LNCaP clone FGC (cell line): ENCODE measurements at regions not wholly inside any gene's neighbourhood (a gene's known extent, or its start where the extent isn't known, plus 50 kb on each side); places are given as distances from the start of the nearest gene placed in this dataset.
A peak's percentile ranks its signal among the peaks of the same experiment; 100 is the strongest.

Experiments
- DNase-seq: peaks from one replicate; pipeline ENCODE4 v3.0.0-alpha.2; 2011; ENCODE audit warnings: low read depth
- H3K4me3 ChIP-seq: 2 replicates; pipeline ENCODE4 v1.5.1; 2011; ENCODE audit warnings: mild to moderate bottlenecking, low read depth, low read length, control low read depth
- TF ChIP-seq, protein P1 (sequence below): IDR thresholded peaks from 2 replicates; pipeline ENCODE4 v1.5.1; 2012; ENCODE audit warnings: mild to moderate bottlenecking; ENCODE audit not compliant: control insufficient read depth, insufficient read depth; ENCODE audit errors: extremely low read depth

DNA sequence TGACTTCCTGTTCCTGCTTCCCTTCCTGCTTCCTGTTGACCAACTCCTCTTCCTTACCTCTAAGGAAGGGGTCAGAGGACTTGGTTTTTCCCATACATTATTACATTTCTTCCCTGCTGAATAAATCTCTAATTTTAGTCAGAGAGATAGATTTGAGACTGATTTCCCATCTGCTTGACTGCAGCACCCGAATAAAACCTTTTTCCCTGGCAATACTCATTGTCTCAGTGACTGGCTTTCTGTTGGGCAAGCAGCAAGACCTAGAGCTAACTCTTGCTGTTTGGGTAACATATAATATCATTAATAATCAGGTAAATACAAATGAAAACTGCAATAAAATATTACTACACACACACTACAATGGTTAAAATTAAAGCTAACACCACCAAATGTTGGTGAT, 132.2 kb downstream of the FSCB start:
- H3K4me3 ChIP-seq = no peak overlapping the region
- DNase-seq = no peak
- TF ChIP-seq, protein P1, sequence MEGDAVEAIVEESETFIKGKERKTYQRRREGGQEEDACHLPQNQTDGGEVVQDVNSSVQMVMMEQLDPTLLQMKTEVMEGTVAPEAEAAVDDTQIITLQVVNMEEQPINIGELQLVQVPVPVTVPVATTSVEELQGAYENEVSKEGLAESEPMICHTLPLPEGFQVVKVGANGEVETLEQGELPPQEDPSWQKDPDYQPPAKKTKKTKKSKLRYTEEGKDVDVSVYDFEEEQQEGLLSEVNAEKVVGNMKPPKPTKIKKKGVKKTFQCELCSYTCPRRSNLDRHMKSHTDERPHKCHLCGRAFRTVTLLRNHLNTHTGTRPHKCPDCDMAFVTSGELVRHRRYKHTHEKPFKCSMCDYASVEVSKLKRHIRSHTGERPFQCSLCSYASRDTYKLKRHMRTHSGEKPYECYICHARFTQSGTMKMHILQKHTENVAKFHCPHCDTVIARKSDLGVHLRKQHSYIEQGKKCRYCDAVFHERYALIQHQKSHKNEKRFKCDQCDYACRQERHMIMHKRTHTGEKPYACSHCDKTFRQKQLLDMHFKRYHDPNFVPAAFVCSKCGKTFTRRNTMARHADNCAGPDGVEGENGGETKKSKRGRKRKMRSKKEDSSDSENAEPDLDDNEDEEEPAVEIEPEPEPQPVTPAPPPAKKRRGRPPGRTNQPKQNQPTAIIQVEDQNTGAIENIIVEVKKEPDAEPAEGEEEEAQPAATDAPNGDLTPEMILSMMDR = no peak

DNA sequence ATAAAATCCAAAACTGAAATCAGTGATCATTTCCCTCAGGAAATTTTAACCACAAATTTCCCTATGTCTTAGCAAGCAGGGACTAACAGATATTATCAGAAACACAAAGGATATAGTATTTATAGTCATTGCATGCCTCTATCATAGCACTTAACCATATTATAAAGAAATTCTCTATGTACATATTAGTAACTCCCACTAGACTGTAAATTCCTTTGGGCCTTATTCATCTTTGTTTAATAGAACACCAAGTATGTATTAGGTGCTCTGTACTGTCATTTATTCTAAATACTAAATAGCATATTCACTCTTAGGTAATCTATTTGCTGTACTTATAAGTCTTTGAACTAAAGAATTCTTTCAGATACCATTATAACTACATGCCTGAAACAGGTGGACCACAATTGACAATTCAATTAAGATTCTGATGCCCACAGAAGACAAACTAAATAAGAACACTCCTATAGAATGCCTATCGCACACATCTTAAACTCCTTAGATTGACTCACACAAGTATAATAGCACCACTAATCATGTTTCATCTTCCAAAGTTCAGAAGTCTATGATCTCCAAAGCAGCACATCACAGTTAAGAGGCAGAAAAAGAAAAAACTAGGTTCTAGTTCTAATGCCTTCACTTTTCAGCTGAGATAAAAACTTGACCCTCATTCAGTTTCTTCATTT, 134.1 kb downstream of the FSCB start:
- DNase-seq = no peak
- H3K4me3 ChIP-seq = no peak overlapping the region
- TF ChIP-seq, protein P1 = no peak

DNA sequence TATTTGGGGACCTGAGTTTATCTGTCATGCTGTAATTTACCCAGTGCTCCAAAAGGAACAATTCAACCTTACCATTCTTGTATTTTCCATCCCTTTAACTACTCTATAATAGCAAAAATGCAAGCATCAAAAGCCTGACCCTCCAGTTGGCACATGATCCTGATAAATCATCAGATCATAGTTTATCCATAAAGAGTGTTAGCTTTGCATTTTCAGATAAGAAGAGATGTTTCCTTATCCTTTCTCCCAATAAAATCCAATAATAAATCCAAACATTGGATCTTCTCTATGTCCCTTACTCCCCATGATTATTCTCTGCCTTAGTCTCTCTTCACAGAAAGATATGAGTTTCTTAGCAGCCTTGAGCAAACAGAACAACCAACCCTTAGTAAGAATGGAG, 134.9 kb downstream of the FSCB start:
- no peak overlapping the region for H3K4me3 ChIP-seq
- TF ChIP-seq, protein P1 = no peak

DNA sequence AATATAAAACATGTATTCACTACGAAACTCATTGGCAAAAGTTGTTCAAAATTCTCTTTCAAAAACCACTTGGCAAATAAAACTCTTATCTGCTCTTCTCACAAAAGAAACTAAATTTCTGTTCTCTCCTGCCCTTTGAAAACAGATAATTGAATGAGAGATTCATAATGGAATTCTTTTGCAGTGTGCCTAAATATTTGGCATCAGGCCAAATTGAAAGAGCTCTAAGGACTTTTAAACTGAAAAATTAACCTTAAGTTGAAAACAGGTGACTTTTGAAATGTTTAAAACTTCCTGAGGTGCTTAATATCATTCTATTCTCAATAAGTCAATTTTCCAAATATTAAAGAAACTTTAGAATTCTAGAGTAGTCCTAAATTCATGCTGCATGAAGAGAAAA, 136.4 kb downstream of the FSCB start:
- no peak overlapping the region for H3K4me3 ChIP-seq
- TF ChIP-seq, protein P1 = no peak
- no peak for DNase-seq

More for the DNA sequence above, 134.9 kb downstream of the FSCB start:
- no peak for DNase-seq

DNA sequence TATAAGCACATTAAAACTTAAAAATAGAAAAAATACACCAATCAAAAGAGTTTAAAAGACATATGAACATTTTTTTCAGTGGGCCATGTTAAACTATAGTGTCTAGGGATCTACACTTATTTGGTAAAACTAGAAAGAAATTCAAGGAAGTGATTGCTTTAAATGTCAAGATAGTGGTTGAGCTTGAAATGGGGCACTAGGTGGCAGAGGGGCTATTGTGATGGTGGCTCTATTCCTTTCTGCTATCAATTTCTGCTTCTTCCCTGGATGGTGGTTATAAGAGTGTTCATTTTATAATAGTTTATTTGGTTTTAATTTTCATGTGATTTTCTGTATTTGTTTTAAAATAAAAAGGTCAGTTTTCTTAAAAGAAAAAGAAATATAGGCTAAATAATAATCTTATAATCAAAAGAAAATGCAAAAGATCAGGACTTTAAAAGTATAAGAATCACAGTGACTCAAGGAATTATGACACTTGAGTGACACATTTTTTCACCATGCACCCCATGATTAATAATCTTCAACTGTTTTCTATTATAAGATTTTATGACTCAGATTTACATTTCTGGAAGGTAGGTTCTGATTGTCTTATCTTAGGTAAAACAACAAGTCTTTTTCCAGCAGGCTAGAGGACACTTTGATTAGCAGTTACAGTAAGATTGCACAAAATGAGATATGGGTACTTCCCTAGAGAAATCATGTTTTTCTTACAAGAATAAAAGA, 137.5 kb downstream of the FSCB start:
- TF ChIP-seq, protein P1 = peak; percentile 25; the same call in 1 of the 2 replicates
- no peak overlapping the region for H3K4me3 ChIP-seq
- DNase-seq = no peak

DNA sequence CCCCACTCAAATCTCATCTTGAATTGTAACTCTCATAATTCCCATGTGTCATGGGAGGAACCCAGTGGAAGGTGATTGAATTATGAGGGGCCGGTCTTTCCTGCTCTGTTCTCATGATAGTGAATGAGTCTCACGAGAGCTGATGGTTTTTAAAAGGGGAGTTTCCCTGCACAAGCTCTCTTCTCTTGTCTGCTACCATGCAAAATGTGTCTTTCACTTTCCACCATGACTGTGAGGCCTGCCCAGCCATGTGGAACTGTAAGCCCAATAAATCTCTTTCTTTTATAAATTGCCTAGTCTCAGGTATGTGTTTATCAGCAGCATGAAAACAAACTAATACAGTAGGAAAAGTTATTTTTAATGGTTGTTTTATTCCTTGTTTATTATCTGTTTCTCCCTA, 146.0 kb downstream of the FSCB start:
- no peak for DNase-seq
- TF ChIP-seq, protein P1 = no peak

More for the DNA sequence above, 146.0 kb downstream of the FSCB start:
- no peak overlapping the region for H3K4me3 ChIP-seq
